Keratinocyte (primary cell): ENCODE measurements at regions not wholly inside any gene's neighbourhood (a gene's known extent, or its start where the extent isn't known, plus 50 kb on each side); places are given as distances from the start of the nearest gene placed in this dataset.

Experiments
- CTCF ChIP-seq, 3 experiments: IDR thresholded peaks in 1 of 3; conservative IDR thresholded peaks in 1 of 3; optimal IDR thresholded peaks in 1 of 3; 2 replicates in 2 of 3; 3 replicates in 1 of 3; pipeline versions ENCODE3 to v1.5.1; 2011; ENCODE audit warnings: low read length in 3 of 3, mild to moderate bottlenecking in 3 of 3, moderate library complexity in 2 of 3, control low read depth in 1 of 3, inconsistent platforms in 1 of 3; ENCODE audit not compliant: insufficient read depth in 2 of 3; ENCODE audit errors: extremely low read depth in 1 of 3
- EZH2 ChIP-seq: IDR thresholded peaks from one replicate; pipeline ENCODE4 v1.6.1; 2012; ENCODE audit warnings: inconsistent platforms, mild to moderate bottlenecking, low read length, moderate library complexity

DNA sequence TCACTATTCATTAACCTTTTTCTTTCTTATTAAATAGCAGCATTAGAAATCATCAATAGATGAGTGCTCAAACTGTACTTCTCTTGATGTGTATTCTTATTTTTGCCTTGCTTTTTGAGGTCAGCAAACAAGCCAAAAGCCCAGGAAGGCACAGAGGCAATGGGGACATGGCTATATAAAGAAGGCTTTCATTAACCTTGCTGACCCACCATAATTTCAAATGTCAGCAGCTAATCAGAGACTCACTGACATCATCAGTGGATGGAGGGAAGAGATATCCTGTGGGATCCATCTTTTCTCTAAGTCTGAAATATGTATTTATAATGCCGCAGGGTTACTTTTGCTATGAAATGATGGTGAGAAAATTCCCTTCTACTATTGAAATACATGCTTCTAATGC is 1162.8 kb upstream of the ACVR2A start:
- TF ChIP-seq CTCF (optimal IDR thresholded peaks at IDR 0.05 in 1 of 3, IDR thresholded peaks at IDR 0.05 in 1 of 3, conservative IDR thresholded peaks at IDR 0.05 in 1 of 3; ENCODE audit: extremely low read depth in 1 of 3, insufficient read depth in 2 of 3, low read length in 3 of 3) (no peak), EZH2 (no peak)
